ENCODE measurements at regions not wholly inside any gene's neighbourhood (a gene's known extent, or its start where the extent isn't known, plus 50 kb on each side); places are given as distances from the start of the nearest gene placed in this dataset.

DNA sequence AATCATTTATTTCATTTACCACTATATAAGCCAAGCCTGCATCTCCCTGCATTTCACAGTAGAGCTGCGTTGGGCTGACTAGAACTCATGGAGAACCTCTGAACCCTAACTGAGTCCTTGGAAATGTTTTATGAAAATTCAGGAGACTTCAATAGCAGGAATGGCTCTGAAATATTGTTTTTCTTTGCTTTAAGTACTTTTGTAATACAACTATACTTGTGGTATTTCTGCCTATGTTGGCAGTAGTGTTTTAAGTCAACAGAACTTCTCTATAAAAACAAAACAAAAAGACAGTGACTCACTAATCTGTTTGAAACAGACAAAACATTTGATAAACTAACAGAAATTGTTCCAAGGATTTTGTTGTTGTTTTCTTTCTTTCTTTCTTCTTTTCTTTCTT lies 489.2 kb upstream of the MEF2C start:
- H3K9me3 Mint-ChIP-seq (ENCODE audit: unreplicated experiment), result no peaks in the 10 kb centered on the region
- H3K27me3 Mint-ChIP-seq (ENCODE audit: unreplicated experiment), result no peaks in the 10 kb centered on the region
- DNase-seq, result no peak
- no peaks in the 10 kb centered on the region for H3K4me1 Mint-ChIP-seq (ENCODE audit: low read depth, unreplicated experiment)
- H3K27ac Mint-ChIP-seq (ENCODE audit: unreplicated experiment), result no peak overlapping the region
- TF ChIP-seq, protein P1, sequence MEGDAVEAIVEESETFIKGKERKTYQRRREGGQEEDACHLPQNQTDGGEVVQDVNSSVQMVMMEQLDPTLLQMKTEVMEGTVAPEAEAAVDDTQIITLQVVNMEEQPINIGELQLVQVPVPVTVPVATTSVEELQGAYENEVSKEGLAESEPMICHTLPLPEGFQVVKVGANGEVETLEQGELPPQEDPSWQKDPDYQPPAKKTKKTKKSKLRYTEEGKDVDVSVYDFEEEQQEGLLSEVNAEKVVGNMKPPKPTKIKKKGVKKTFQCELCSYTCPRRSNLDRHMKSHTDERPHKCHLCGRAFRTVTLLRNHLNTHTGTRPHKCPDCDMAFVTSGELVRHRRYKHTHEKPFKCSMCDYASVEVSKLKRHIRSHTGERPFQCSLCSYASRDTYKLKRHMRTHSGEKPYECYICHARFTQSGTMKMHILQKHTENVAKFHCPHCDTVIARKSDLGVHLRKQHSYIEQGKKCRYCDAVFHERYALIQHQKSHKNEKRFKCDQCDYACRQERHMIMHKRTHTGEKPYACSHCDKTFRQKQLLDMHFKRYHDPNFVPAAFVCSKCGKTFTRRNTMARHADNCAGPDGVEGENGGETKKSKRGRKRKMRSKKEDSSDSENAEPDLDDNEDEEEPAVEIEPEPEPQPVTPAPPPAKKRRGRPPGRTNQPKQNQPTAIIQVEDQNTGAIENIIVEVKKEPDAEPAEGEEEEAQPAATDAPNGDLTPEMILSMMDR (IDR thresholded peaks at IDR 0.05; ENCODE audit: partially characterized antibody, unreplicated experiment), result no peak
- H3K4me3 Mint-ChIP-seq (ENCODE audit: unreplicated experiment), result no peak overlapping the region
- no peaks in the 10 kb centered on the region for H3K36me3 Mint-ChIP-seq (ENCODE audit: unreplicated experiment)

DNA sequence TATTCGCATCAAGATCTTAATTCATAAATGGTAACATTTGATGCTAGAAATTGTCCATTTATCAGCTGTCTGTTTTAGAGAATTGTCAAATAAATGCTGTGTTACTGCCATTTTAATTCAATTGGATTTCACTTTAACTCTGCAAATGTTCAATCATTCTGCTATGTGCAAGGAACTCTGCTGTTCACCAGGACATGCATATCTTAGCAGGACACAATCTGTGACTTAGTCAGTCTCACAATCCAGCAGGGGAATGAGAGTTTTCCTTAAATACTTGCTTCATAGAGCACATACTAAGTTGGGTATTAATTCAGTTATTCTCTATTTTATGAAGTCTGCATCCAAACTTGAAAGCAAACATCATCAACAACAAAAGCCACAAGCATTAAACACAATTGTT lies 488.7 kb upstream of the MEF2C start:
- TF ChIP-seq, protein P1 (IDR thresholded peaks at IDR 0.05; ENCODE audit: partially characterized antibody, unreplicated experiment), result no peak
- Mint-ChIP-seq H3K27me3 (ENCODE audit: unreplicated experiment) (no peaks in the 10 kb centered on the region), H3K36me3 (ENCODE audit: unreplicated experiment) (no peaks in the 10 kb centered on the region), H3K27ac (ENCODE audit: unreplicated experiment) (no peak overlapping the region), H3K9me3 (ENCODE audit: unreplicated experiment) (no peaks in the 10 kb centered on the region), H3K4me3 (ENCODE audit: unreplicated experiment) (no peak overlapping the region), H3K4me1 (ENCODE audit: low read depth, unreplicated experiment) (no peaks in the 10 kb centered on the region)
- DNase-seq, result no peak

DNA sequence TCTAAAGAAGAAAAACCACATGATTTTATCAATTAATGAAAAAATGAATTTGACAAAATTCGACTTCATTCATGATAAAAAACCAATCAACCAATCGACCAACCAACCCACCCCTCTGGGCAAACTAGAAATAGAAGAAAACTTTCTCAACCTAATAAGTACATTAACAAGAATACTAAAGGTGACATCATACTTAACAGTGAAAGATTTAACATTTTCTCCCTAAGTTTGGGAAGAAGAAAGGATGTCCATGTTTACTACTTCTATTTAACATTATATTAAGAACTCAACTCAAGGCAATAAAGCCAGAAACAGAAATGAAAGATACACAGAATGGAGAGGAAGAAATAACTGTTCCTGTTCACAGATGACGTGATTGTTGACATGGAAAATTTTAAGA lies 476.1 kb upstream of the MEF2C start:
- no peaks in the 10 kb centered on the region for H3K9me3 Mint-ChIP-seq (ENCODE audit: unreplicated experiment)
- H3K27ac Mint-ChIP-seq (ENCODE audit: unreplicated experiment), result no peak overlapping the region
- TF ChIP-seq, protein P1 (IDR thresholded peaks at IDR 0.05; ENCODE audit: partially characterized antibody, unreplicated experiment), result no peak
- DNase-seq, result no peak
- no peaks in the 10 kb centered on the region for H3K36me3 Mint-ChIP-seq (ENCODE audit: unreplicated experiment)
- H3K4me1 Mint-ChIP-seq (ENCODE audit: low read depth, unreplicated experiment), result no peaks in the 10 kb centered on the region
- H3K4me3 Mint-ChIP-seq (ENCODE audit: unreplicated experiment), result no peak overlapping the region
- H3K27me3 Mint-ChIP-seq (ENCODE audit: unreplicated experiment), result no peaks in the 10 kb centered on the region

DNA sequence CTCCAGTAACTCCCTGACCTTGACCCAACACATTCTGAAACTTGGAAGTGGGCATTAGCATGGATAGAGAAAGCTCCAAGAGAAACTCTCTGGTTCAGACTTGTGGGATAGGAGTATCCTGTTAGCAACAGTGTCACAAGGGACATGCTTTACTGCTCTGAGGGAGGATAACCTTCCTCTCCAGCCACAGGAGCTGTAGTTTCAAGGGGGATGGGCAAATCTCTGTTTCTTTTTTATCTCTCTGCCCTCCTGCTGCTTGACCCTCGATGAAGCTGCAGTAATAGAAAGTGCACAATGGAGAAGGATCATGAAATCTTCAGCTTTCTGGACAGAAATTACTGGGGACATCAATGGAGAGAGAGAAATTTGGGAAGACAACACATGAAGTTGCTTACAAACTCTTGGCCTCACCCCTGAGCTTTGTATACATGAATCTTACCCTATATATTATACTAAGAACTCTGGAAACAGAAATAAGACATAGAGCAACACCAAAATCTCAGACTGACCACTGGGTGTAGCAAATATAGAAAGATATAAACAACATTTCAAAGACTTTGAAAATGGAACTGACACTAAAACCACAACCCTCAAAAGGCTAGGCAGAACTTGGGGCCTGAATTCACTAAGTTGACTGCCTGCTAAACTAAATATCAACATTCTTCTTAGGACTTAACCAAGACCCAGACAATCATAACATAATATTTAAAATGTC lies 471.0 kb upstream of the MEF2C start:
- no peaks in the 10 kb centered on the region for H3K36me3 Mint-ChIP-seq (ENCODE audit: unreplicated experiment)
- H3K4me3 Mint-ChIP-seq (ENCODE audit: unreplicated experiment), result no peak overlapping the region
- no peaks in the 10 kb centered on the region for H3K9me3 Mint-ChIP-seq (ENCODE audit: unreplicated experiment)
- H3K27me3 Mint-ChIP-seq (ENCODE audit: unreplicated experiment), result no peaks in the 10 kb centered on the region
- no peaks in the 10 kb centered on the region for H3K4me1 Mint-ChIP-seq (ENCODE audit: low read depth, unreplicated experiment)
- TF ChIP-seq, protein P1 (IDR thresholded peaks at IDR 0.05; ENCODE audit: partially characterized antibody, unreplicated experiment), result no peak
- no peak overlapping the region for H3K27ac Mint-ChIP-seq (ENCODE audit: unreplicated experiment)
- DNase-seq, result no peak

DNA sequence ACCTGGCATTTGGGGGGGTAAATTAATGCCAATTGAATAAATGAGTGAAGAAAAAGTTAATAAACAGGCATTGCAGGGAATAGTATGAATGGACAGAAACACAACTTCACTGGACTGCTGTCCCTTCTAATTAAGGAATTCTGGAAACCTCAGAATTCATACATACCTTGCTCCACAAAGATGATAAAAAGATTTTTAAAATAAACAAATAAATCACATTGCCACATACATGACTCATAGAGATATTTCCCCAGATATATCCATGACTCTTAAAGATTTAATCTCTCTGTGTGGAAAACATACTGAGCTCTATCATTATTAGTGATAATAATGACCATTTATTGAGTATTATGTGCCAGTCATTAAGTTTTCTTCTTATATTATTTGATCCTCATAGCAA lies 469.0 kb upstream of the MEF2C start:
- no peak for DNase-seq
- TF ChIP-seq, protein P1 (IDR thresholded peaks at IDR 0.05; ENCODE audit: partially characterized antibody, unreplicated experiment), result no peak
- Mint-ChIP-seq H3K36me3 (ENCODE audit: unreplicated experiment) (no peaks in the 10 kb centered on the region), H3K4me3 (ENCODE audit: unreplicated experiment) (no peak overlapping the region), H3K9me3 (ENCODE audit: unreplicated experiment) (no peaks in the 10 kb centered on the region), H3K27ac (ENCODE audit: unreplicated experiment) (no peak overlapping the region), H3K4me1 (ENCODE audit: low read depth, unreplicated experiment) (no peaks in the 10 kb centered on the region), H3K27me3 (ENCODE audit: unreplicated experiment) (no peaks in the 10 kb centered on the region)
